Choroid plexus epithelial cell (primary cell): ENCODE measurements at regions not wholly inside any gene's neighbourhood (a gene's known extent, or its start where the extent isn't known, plus 50 kb on each side); places are given as distances from the start of the nearest gene placed in this dataset.

Experiments
- DNase-seq: peaks from one replicate; pipeline ENCODE4 v3.0.0-alpha.2; 2010; ENCODE audit warnings: low read depth
- H3K4me3 ChIP-seq: 2 replicates; pipeline ENCODE4 v1.5.1; 2011; ENCODE audit warnings: low read depth, mild to moderate bottlenecking, control low read depth, low read length, moderate library complexity
- CTCF ChIP-seq: conservative IDR thresholded peaks from 2 replicates; pipeline ENCODE4 v1.5.1; 2011; ENCODE audit warnings: low read depth, mild to moderate bottlenecking, control low read depth, inconsistent platforms, low read length, moderate library complexity

DNA sequence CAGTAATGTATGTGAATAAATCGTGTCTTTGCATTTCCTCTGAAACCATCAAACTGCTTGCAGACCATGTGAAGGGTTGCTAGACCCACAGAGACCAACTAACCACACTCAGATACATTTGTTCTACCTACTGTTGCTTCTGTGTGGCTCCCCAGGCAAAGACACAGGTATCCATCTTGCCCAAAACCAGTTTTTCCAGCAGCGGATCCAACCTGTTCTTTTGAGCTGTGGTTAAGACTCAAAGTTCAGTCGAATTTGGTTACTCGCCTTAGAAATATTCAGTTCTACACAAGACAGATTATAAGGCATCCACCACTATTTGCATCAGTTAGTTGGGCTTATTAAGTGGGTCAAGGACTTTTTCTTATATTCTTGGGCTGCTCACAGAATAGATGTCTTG is 276.2 kb upstream of the EPHA4 start:
- no peak for DNase-seq
- TF ChIP-seq CTCF, result no peak
- no peak overlapping the region for H3K4me3 ChIP-seq

GRCh38 chr2:221845021-221845365 is 272.9 kb upstream of the EPHA4 start:
- H3K4me3 ChIP-seq, result no peak overlapping the region
- TF ChIP-seq CTCF, result no peak
- DNase-seq, result no peak

DNA sequence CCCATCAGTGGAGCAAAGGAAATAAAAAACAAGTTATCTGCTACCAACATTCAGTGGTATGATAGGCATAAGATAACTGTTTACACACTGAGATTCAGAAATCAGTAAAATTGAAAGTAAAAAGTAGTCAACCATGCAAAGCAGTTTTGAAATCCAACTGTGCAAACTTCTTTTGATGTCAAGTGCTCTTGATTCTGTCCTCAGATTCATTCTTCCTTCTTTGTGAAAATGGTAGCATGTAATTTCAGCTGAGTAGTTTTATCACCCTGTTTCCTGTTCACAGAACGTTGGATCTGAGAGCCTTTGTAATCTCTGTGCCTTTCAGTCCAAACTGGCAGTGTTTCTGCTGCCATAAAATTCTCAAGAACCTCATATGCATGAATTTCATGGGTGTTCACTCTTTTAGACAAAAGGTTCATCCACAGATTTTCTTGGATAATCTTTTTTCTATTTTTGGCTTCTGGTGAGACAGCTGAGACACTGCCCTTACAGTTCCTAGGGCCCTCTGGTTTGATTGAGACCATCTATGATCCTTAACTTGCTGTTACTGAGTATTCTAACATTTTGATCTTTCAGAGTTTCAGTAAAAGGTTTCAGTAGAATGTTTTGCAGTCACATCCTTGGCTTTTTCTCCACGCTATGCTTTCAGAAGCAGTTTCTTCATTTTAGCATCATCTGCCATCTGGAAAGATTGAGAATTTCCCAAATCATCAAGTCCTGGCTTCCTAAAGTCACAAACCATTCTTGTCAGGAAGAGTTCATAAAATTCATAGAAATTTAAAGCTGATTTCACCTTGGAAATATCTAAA is 272.3 kb upstream of the EPHA4 start:
- H3K4me3 ChIP-seq, result no peak overlapping the region
- no peak for TF ChIP-seq CTCF
- DNase-seq, result no peak

DNA sequence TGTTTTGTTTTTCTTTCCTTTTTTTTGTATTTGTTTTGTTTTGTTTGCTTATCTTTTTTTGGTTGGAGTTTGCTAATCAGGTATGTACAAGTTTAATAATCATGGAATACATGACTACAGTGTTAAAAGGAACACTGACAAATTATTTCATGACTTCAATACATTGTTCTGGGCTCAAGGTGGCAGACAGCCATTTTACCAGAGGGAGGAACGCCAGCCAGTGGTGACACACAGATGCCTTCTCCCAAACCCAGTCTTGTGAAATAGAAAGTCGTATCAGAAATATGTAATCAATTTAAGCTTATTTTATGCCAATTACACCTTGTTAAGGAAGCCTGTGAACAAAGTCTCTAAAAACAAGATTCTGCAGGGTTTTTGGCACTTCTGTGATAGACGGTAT is 264.0 kb upstream of the EPHA4 start:
- TF ChIP-seq CTCF, result no peak
- H3K4me3 ChIP-seq, result no peak overlapping the region
- no peak for DNase-seq

- no peak for TF ChIP-seq CTCF
- no peak for DNase-seq
- no peak overlapping the region for H3K4me3 ChIP-seq
Observed at GRCh38 chr2:221833966-221834365, 261.9 kb upstream of the EPHA4 start.

GRCh38 chr2:221831051-221831450 is 258.9 kb upstream of the EPHA4 start:
- no peak for DNase-seq
- TF ChIP-seq CTCF, result no peak
- H3K4me3 ChIP-seq, result no peak overlapping the region

- DNase-seq, result no peak
- H3K4me3 ChIP-seq, result no peak overlapping the region
- TF ChIP-seq CTCF, result no peak
Observed at GRCh38 chr2:221822416-221822815, 250.3 kb upstream of the EPHA4 start.
